SK-N-SH (cell line): ENCODE measurements at regions not wholly inside any gene's neighbourhood (a gene's known extent, or its start where the extent isn't known, plus 50 kb on each side); places are given as distances from the start of the nearest gene placed in this dataset.

Experiments used
- CTCF ChIA-PET: fragments of 300-600, 350-600 bp; formaldehyde crosslinking; extraction: SDS; loops from one replicate; lab custom pipeline; 2021; lab: Yijun Ruan, JAX
- POLR2A ChIA-PET: fragments of 350-600 bp; sonication (Branson Sonifier 250); formaldehyde crosslinking; extraction: SDS; loops from one replicate; lab custom pipeline; 2020; ENCODE audit warnings: antibody characterized with exemption, inconsistent platforms; lab: Yijun Ruan, JAX
- DNase-seq: peaks from one replicate; pipeline ENCODE4 v3.0.0; 2012
- H2AFZ ChIP-seq: fragments of 200-600 bp; sonication (generic); 2 replicates; pipeline ENCODE4 v1.8.1; 2016; ENCODE audit warnings: antibody characterized with exemption, mild to moderate bottlenecking, low read depth
- H3F3A ChIP-seq: fragments of 200-600 bp; sonication (generic); replicated peaks from 2 replicates; pipeline ENCODE3; 2016; ENCODE audit warnings: antibody characterized with exemption, mild to moderate bottlenecking; ENCODE audit not compliant: insufficient read depth
- H3K27ac ChIP-seq, 2 experiments: fragments of 200-500 bp in 1 of 2; fragments of 200-600 bp in 1 of 2; sonication (Bioruptor generic) in 1 of 2; sonication (generic), shearing (Covaris generic) in 1 of 2; 2 replicates each; pipeline versions ENCODE4 v1.5.1 to v1.6.1; 2014 to 2016; ENCODE audit warnings: low read depth in 2 of 2, inconsistent platforms in 1 of 2, low read length in 1 of 2, mild to moderate bottlenecking in 1 of 2, mixed read lengths in 1 of 2
- H3K27me3 ChIP-seq: fragments of 200-600 bp; sonication (generic), shearing (Covaris generic); 2 replicates; pipeline ENCODE4 v1.6.1; 2016; ENCODE audit warnings: mixed run types; ENCODE audit not compliant: insufficient read depth
- H3K36me3 ChIP-seq, 2 experiments: fragments of 200-500 bp in 1 of 2; fragments of 200-600 bp in 1 of 2; sonication (Bioruptor generic) in 1 of 2; sonication (generic) in 1 of 2; replicated peaks in 1 of 2; 2 replicates each; pipeline versions ENCODE3 to v1.5.1; 2014 to 2016; ENCODE audit warnings: low read length in 1 of 2, mild to moderate bottlenecking in 1 of 2; ENCODE audit not compliant: insufficient read depth in 2 of 2, control insufficient read depth in 1 of 2
- H3K4me1 ChIP-seq, 2 experiments: fragments of 200-500 bp in 1 of 2; fragments of 200-600 bp in 1 of 2; sonication (Bioruptor generic) in 1 of 2; sonication (generic), shearing (Covaris generic) in 1 of 2; 2 replicates each; pipeline versions ENCODE4 v1.5.1 to v1.6.1; 2014 to 2016; ENCODE audit warnings: low read depth in 1 of 2, low read length in 1 of 2, mixed run types in 1 of 2; ENCODE audit not compliant: insufficient read depth in 2 of 2, control insufficient read depth in 1 of 2
- H3K4me2 ChIP-seq: fragments of 200-600 bp; sonication (generic), shearing (Covaris generic); 2 replicates; pipeline ENCODE4 v1.6.1; 2017; ENCODE audit warnings: mixed run types
- H3K4me3 ChIP-seq, 2 experiments: fragments of 200-500 bp in 1 of 2; fragments of 200-600 bp in 1 of 2; sonication (Bioruptor generic) in 1 of 2; sonication (generic), shearing (Covaris generic) in 1 of 2; 2 replicates each; pipeline versions ENCODE4 v1.5.1 to v1.8.1; 2014 to 2016; ENCODE audit warnings: low read depth in 2 of 2, inconsistent platforms in 1 of 2, low read length in 1 of 2, mild to moderate bottlenecking in 1 of 2, mixed read lengths in 1 of 2, moderate library complexity in 1 of 2
- H3K79me2 ChIP-seq: fragments of 200-600 bp; sonication (generic); 2 replicates; pipeline ENCODE4 v1.8.1; 2017; ENCODE audit warnings: mild to moderate bottlenecking; ENCODE audit not compliant: insufficient read depth
- H3K9ac ChIP-seq: fragments of 200-600 bp; sonication (generic); 2 replicates; pipeline ENCODE4 v1.6.1; 2017; ENCODE audit warnings: mixed run types
- H3K9me2 ChIP-seq: fragments of 200-600 bp; sonication (generic); 2 replicates; pipeline ENCODE4 v1.6.1; 2017; ENCODE audit warnings: mixed run types
- H3K9me3 ChIP-seq: fragments of 200-600 bp; sonication (generic); 2 replicates; pipeline ENCODE4 v1.6.1; 2017; ENCODE audit warnings: mixed run types, mild to moderate bottlenecking, moderate library complexity
- H4K20me1 ChIP-seq: fragments of 200-600 bp; sonication (generic); 2 replicates; pipeline ENCODE4 v1.6.1; 2017; ENCODE audit warnings: mild to moderate bottlenecking, mixed run types; ENCODE audit not compliant: insufficient read depth
- CHD2 ChIP-seq: fragments of 150-350 bp; IDR thresholded peaks from 2 replicates; pipeline ENCODE4 v1.6.1; 2018; ENCODE audit warnings: low read length; ENCODE audit not compliant: partially characterized antibody
- CTCF ChIP-seq: fragments of 200-600 bp; sonication (generic); IDR thresholded peaks from 2 replicates; pipeline ENCODE4 v1.6.1; 2017; ENCODE audit warnings: antibody characterized with exemption, mild to moderate bottlenecking, moderate library complexity
- FOSL2 ChIP-seq: IDR thresholded peaks from 2 replicates; pipeline ENCODE4 v1.4.0; 2012; ENCODE audit warnings: low read depth, mild to moderate bottlenecking, moderate library complexity, borderline replicate concordance
- FOXJ3 ChIP-seq: sonication (generic); formaldehyde crosslinking; IDR thresholded peaks from 2 replicates; pipeline ENCODE4 v1.5.1; 2020; ENCODE audit warnings: mild to moderate bottlenecking, missing genetic modification reagents
- FOXM1 ChIP-seq: IDR thresholded peaks from 2 replicates; pipeline ENCODE4 v1.4.0; 2012; ENCODE audit warnings: low read depth, mild to moderate bottlenecking
- GATA2 ChIP-seq: sonication (generic); formaldehyde crosslinking; IDR thresholded peaks from 2 replicates; pipeline ENCODE4 v1.5.0; 2020; ENCODE audit warnings: mild to moderate bottlenecking, missing genetic modification reagents
- NFIC ChIP-seq: IDR thresholded peaks from 2 replicates; pipeline ENCODE4 v1.4.0; 2012; ENCODE audit warnings: borderline replicate concordance
- NRF1 ChIP-seq: IDR thresholded peaks from 2 replicates; pipeline ENCODE4 v1.6.1; 2012; ENCODE audit warnings: low read depth, mild to moderate bottlenecking, low read length
- RAD21 ChIP-seq: IDR thresholded peaks from 2 replicates; pipeline ENCODE4 v1.6.1; 2012; ENCODE audit warnings: mild to moderate bottlenecking, low read length
- RCOR1 ChIP-seq: fragments of 150-350 bp; IDR thresholded peaks from 2 replicates; pipeline ENCODE4 v1.6.1; 2017; ENCODE audit warnings: antibody characterized with exemption, low read length
- TCF12 ChIP-seq: IDR thresholded peaks from 2 replicates; pipeline ENCODE4 v1.4.0; 2012
- USF1 ChIP-seq: IDR thresholded peaks from 2 replicates; pipeline ENCODE4 v1.4.0; 2012; ENCODE audit warnings: low read depth, borderline replicate concordance
- USF2 ChIP-seq: fragments of 150-350 bp; IDR thresholded peaks from 2 replicates; pipeline ENCODE4 v1.6.1; 2017; ENCODE audit warnings: antibody characterized with exemption, low read length, low read depth, borderline replicate concordance
- WGBS: methylation state at CpG from one replicate; pipeline ENCODE4 v1.1.6; 2017; ENCODE audit warnings: low lambda C conversion rate; 5-methylcytosine and 5-hydroxymethylcytosine counted together
- TF ChIP-seq, protein P1 (sequence below): IDR thresholded peaks from 2 replicates; pipeline ENCODE4; 2012
- TF ChIP-seq, protein P2 (sequence below): IDR thresholded peaks from 2 replicates; pipeline ENCODE4 v1.6.1; 2012; ENCODE audit warnings: mild to moderate bottlenecking, low read depth, low read length, moderate library complexity

- 5% methylated on average over 2 of the region's 2 CpGs for WGBS
- no peaks in the 10 kb centered on the region for H3K79me2 ChIP-seq
- no peaks in the 10 kb centered on the region for H3K27me3 ChIP-seq
- no peak overlapping the region for H3K4me3 ChIP-seq
- no peak overlapping the region for H3K27ac ChIP-seq
- ChIA-PET CTCF (no interaction called here), POLR2A (no interaction called here)
- H3K9me2 ChIP-seq, result no peaks in the 10 kb centered on the region
- H4K20me1 ChIP-seq, result no peaks in the 10 kb centered on the region
- H3K9ac ChIP-seq, result no peak overlapping the region
- no peaks in the 10 kb centered on the region for H3F3A ChIP-seq
- TF ChIP-seq FOXJ3 (no peak), FOXM1 (no peak), USF1 (no peak), NRF1 (no peak), CHD2 (no peak), TCF12 (no peak), RAD21 (no peak), CTCF (no peak), NFIC (no peak), USF2 (no peak), GATA2 (no peak), FOSL2 (no peak), RCOR1 (no peak)
- TF ChIP-seq, protein P1, sequence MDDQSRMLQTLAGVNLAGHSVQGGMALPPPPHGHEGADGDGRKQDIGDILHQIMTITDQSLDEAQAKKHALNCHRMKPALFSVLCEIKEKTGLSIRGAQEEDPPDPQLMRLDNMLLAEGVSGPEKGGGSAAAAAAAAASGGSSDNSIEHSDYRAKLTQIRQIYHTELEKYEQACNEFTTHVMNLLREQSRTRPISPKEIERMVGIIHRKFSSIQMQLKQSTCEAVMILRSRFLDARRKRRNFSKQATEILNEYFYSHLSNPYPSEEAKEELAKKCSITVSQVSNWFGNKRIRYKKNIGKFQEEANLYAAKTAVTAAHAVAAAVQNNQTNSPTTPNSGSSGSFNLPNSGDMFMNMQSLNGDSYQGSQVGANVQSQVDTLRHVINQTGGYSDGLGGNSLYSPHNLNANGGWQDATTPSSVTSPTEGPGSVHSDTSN, result no peak
- H3K36me3 ChIP-seq, result no peaks in the 10 kb centered on the region
- H3K4me2 ChIP-seq, result no peak overlapping the region
- DNase-seq, result no peak
- no peaks in the 10 kb centered on the region for H3K9me3 ChIP-seq
- no peak overlapping the region for H2AFZ ChIP-seq
- no peaks in the 10 kb centered on the region for H3K4me1 ChIP-seq
Observed at GRCh38 chr3:67076607-67077006, 78.5 kb downstream of the KBTBD8 start.

DNA sequence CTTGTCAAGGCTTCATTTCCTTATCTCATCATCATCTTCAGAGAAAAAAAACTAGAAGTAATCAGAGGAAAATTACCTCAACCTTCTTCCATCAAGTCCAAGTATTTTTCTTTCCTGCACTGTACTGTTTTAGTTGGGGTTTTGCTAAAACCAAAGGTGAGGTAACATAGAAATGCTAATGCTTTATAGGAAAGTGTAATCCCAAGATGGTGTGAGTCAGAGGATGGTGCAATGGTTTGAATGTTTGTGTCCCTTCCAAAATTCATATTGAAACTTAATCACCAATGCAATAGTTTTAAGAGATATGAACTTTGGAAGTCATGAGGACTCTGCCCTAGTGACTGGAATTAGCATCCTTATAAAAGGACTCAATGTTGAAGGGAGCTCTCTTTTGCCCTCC is 79.5 kb downstream of the KBTBD8 start:
- no peaks in the 10 kb centered on the region for H3F3A ChIP-seq
- H3K4me1 ChIP-seq, result no peaks in the 10 kb centered on the region

More for the DNA sequence above, 79.5 kb downstream of the KBTBD8 start:
- no peaks in the 10 kb centered on the region for H3K27me3 ChIP-seq
- no peak overlapping the region for H3K9ac ChIP-seq
- H3K9me2 ChIP-seq, result no peaks in the 10 kb centered on the region
- no peaks in the 10 kb centered on the region for H3K9me3 ChIP-seq
- POLR2A ChIA-PET, result no interaction called here
- H3K4me3 ChIP-seq, result no peak overlapping the region
- H3K4me2 ChIP-seq, result no peak overlapping the region
- no peak overlapping the region for H3K27ac ChIP-seq
- DNase-seq, result no peak
- CTCF ChIA-PET, result no interaction called here
- H3K79me2 ChIP-seq, result no peaks in the 10 kb centered on the region
- TF ChIP-seq, protein P2, sequence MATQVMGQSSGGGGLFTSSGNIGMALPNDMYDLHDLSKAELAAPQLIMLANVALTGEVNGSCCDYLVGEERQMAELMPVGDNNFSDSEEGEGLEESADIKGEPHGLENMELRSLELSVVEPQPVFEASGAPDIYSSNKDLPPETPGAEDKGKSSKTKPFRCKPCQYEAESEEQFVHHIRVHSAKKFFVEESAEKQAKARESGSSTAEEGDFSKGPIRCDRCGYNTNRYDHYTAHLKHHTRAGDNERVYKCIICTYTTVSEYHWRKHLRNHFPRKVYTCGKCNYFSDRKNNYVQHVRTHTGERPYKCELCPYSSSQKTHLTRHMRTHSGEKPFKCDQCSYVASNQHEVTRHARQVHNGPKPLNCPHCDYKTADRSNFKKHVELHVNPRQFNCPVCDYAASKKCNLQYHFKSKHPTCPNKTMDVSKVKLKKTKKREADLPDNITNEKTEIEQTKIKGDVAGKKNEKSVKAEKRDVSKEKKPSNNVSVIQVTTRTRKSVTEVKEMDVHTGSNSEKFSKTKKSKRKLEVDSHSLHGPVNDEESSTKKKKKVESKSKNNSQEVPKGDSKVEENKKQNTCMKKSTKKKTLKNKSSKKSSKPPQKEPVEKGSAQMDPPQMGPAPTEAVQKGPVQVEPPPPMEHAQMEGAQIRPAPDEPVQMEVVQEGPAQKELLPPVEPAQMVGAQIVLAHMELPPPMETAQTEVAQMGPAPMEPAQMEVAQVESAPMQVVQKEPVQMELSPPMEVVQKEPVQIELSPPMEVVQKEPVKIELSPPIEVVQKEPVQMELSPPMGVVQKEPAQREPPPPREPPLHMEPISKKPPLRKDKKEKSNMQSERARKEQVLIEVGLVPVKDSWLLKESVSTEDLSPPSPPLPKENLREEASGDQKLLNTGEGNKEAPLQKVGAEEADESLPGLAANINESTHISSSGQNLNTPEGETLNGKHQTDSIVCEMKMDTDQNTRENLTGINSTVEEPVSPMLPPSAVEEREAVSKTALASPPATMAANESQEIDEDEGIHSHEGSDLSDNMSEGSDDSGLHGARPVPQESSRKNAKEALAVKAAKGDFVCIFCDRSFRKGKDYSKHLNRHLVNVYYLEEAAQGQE, result no peak
- H4K20me1 ChIP-seq, result no peaks in the 10 kb centered on the region
- no peaks in the 10 kb centered on the region for H3K36me3 ChIP-seq
- no peak overlapping the region for H2AFZ ChIP-seq
